ENCODE measurements at regions not wholly inside any gene's neighbourhood (a gene's known extent, or its start where the extent isn't known, plus 50 kb on each side); places are given as distances from the start of the nearest gene placed in this dataset.

DNA sequence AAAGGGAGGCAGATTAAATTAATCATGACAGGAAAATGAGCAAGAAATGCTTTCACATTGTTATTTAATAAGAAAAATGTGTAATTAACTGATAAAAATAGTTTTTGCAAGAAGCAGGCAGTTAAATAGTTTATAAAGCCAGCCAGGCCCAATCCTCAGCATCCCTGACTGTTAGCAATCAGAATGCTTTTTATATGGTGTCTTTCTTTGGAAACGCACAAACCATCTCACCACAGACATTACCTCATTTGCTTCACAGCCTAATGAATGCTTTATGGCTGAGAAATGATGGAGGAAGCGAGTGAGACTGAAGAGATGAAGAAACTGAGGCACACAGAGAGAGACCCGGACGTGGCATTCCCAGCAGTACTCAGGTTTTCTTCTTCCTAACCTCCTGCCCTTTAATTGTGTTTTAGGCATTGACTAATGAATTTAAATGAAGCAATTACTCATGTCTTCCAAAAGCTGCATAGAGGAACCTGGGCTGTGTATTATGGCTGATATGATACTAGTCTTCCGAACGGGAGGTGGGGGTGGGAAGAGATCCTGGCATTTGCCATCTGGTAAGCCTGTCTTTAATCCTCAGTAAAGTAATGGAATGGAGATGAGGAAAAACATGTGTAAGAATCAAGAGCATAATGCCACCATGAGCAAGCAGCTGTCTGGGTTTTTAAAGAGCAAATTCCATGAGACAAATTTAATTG, 116.1 kb upstream of the LMO4 start:
- CTCF ChIA-PET: no interaction called here

DNA sequence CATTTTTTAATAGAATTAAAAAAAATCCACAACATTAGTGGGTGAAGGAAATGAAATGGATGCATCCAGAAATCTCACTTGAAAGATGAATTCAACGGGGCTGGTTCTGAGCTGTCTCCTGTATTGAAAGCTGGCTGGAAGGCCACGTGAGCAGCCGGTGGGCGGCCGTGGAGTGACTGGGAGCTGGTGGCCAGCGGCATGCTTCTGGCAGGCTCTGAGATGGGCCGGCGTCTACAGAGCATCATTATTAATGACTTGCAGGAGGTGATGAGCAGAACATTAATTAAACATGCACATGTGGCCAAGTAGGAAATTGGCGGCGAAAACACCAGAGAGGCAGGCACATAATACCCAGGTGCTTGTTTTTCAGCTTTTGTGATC, 115.6 kb upstream of the LMO4 start:
- no peaks in the 10 kb centered on the region for H3K27me3 ChIP-seq (ENCODE audit: insufficient read depth, low read depth)
- ChIA-PET CTCF (no interaction called here), POLR2A (ENCODE audit: unreplicated experiment) (no interaction called here)
- H3K4me3 ChIP-seq: no peak overlapping the region
- H3K27ac ChIP-seq: no peak overlapping the region
- intact Hi-C loops (cut with micrococcal nuclease; ENCODE audit: unreplicated experiment): no loop called here
- 0 out of 2 replicates have a peak, but pooled peaks cover 7% of the 10 kb centered on the region for H3K9me3 ChIP-seq (ENCODE audit: insufficient read depth, low read depth)
- H3K36me3 ChIP-seq (ENCODE audit: low read depth): no peaks in the 10 kb centered on the region
- no peaks in the 10 kb centered on the region for H3K4me1 ChIP-seq (replicated peaks; ENCODE audit: insufficient read depth)
- no TSS peak for BruUV-seq (replicated peaks)
- no peak for TF ChIP-seq CTCF (conservative IDR thresholded peaks at IDR 0.05)
- TF ChIP-seq EZH2 (IDR thresholded peaks at IDR 0.05; ENCODE audit: low read depth): no peak
- no peaks in the 10 kb centered on the region for H4K20me1 ChIP-seq (ENCODE audit: insufficient read depth)
- DNase-seq: no peak
- no peaks in the 10 kb centered on the region for H3K79me2 ChIP-seq (ENCODE audit: low read depth)
- no peak overlapping the region for H3K4me2 ChIP-seq
- H2AFZ ChIP-seq: no peak overlapping the region
- H3K9me2 ChIP-seq (ENCODE audit: insufficient read depth): no peaks in the 10 kb centered on the region
- H3F3A ChIP-seq (ENCODE audit: insufficient read depth, low read depth): no peaks in the 10 kb centered on the region

More for the DNA sequence above, 116.1 kb upstream of the LMO4 start:
- H3K9me3 ChIP-seq (ENCODE audit: insufficient read depth, low read depth): 0 out of 2 replicates have a peak, but pooled peaks cover 7% of the 10 kb centered on the region
- no peaks in the 10 kb centered on the region for H4K20me1 ChIP-seq (ENCODE audit: insufficient read depth)
- no peak overlapping the region for H3K27ac ChIP-seq
- no peaks in the 10 kb centered on the region for H3K4me1 ChIP-seq (replicated peaks; ENCODE audit: insufficient read depth)
- no peak overlapping the region for H3K4me2 ChIP-seq
- H3K79me2 ChIP-seq (ENCODE audit: low read depth): no peaks in the 10 kb centered on the region
- POLR2A ChIA-PET (ENCODE audit: unreplicated experiment): no interaction called here
- no peak overlapping the region for H2AFZ ChIP-seq
- no peak for TF ChIP-seq EZH2 (IDR thresholded peaks at IDR 0.05; ENCODE audit: low read depth)
- TF ChIP-seq CTCF (conservative IDR thresholded peaks at IDR 0.05): no peak
- no peaks in the 10 kb centered on the region for H3K27me3 ChIP-seq (ENCODE audit: insufficient read depth, low read depth)
- no peaks in the 10 kb centered on the region for H3K9me2 ChIP-seq (ENCODE audit: insufficient read depth)
- DNase-seq: no peak
- intact Hi-C loops (cut with micrococcal nuclease; ENCODE audit: unreplicated experiment): no loop called here
- BruUV-seq (replicated peaks): no TSS peak
- H3K4me3 ChIP-seq: no peak overlapping the region
- H3F3A ChIP-seq (ENCODE audit: insufficient read depth, low read depth): no peaks in the 10 kb centered on the region
- H3K36me3 ChIP-seq (ENCODE audit: low read depth): no peaks in the 10 kb centered on the region

- no peaks in the 10 kb centered on the region for H3K9me2 ChIP-seq (ENCODE audit: insufficient read depth)
- H3K79me2 ChIP-seq (ENCODE audit: low read depth): no peaks in the 10 kb centered on the region
- intact Hi-C loops (cut with micrococcal nuclease; ENCODE audit: unreplicated experiment): no loop called here
- H3K27me3 ChIP-seq (ENCODE audit: insufficient read depth, low read depth): no peaks in the 10 kb centered on the region
- BruUV-seq (replicated peaks): no TSS peak
- H3K4me3 ChIP-seq: no peak overlapping the region
- peaks cover 2% of the 10 kb centered on the region; the same call in 1 of the 2 replicates for H3F3A ChIP-seq (ENCODE audit: insufficient read depth, low read depth)
- H3K9me3 ChIP-seq (ENCODE audit: insufficient read depth, low read depth): 0 out of 2 replicates have a peak, but pooled peaks cover 7% of the 10 kb centered on the region
- no peak overlapping the region for H2AFZ ChIP-seq
- ChIA-PET CTCF (no interaction called here), POLR2A (ENCODE audit: unreplicated experiment) (no interaction called here)
- TF ChIP-seq CTCF (conservative IDR thresholded peaks at IDR 0.05): no peak
- no peak for TF ChIP-seq EZH2 (IDR thresholded peaks at IDR 0.05; ENCODE audit: low read depth)
- no peaks in the 10 kb centered on the region for H4K20me1 ChIP-seq (ENCODE audit: insufficient read depth)
- H3K36me3 ChIP-seq (ENCODE audit: low read depth): no peaks in the 10 kb centered on the region
- H3K4me2 ChIP-seq: no peak overlapping the region
- no peak for DNase-seq
- H3K4me1 ChIP-seq (replicated peaks; ENCODE audit: insufficient read depth): peaks cover 19% of the 10 kb centered on the region
- H3K27ac ChIP-seq: no peak overlapping the region
Observed at GRCh38 chr1:87215592-87215991, 113.1 kb upstream of the LMO4 start.
